A673 (cell line): ENCODE measurements at regions not wholly inside any gene's neighbourhood (a gene's known extent, or its start where the extent isn't known, plus 50 kb on each side); places are given as distances from the start of the nearest gene placed in this dataset.

Experiments used
- BruUV-seq: library from RNA; stranded (reverse); fragments of 400-500 nt; replicated peaks from 2 replicates; lab custom pipeline; 2021; lab: Mats Ljungman, UMichigan
- CTCF ChIA-PET: fragments of 300-600 bp; sonication (Branson Sonifier 250); formaldehyde crosslinking; loops from one replicate; lab custom pipeline; 2022; ENCODE audit warnings: antibody characterized with exemption; lab: Charles Lee
- POLR2A ChIA-PET: fragments of 300-600 bp; sonication (Branson Sonifier 250); formaldehyde crosslinking; loops from one replicate; lab custom pipeline; 2022; ENCODE audit warnings: antibody characterized with exemption; ENCODE audit not compliant: low non-redundant PET; lab: Charles Lee
- DNase-seq: peaks from one replicate; pipeline ENCODE4 v3.0.0-alpha.2; 2015; ENCODE audit warnings: low spot score
- H3K27ac ChIP-seq: fragments of 200-600 bp; sonication (generic); 2 replicates; pipeline ENCODE4 v1.5.1; 2016; ENCODE audit warnings: mixed run types, low read depth, mild to moderate bottlenecking, mixed read lengths, antibody characterized with exemption, low read length; ENCODE audit not compliant: poor library complexity, severe bottlenecking
- H3K27me3 ChIP-seq: fragments of 200-600 bp; sonication (generic); replicated peaks from 2 replicates; pipeline ENCODE4 v1.6.1; 2017; ENCODE audit warnings: mixed run types, low read depth, mild to moderate bottlenecking, mixed read lengths, antibody characterized with exemption, low read length; ENCODE audit not compliant: insufficient read depth, poor library complexity
- H3K36me3 ChIP-seq: fragments of 200-600 bp; sonication (generic); 2 replicates; pipeline ENCODE4 v1.6.1; 2016; ENCODE audit warnings: mixed run types, mild to moderate bottlenecking, mixed read lengths, antibody characterized with exemption, low read length; ENCODE audit not compliant: insufficient read depth, poor library complexity, severe bottlenecking
- H3K4me1 ChIP-seq: fragments of 200-600 bp; sonication (generic); 2 replicates; pipeline ENCODE4 v1.6.1; 2017; ENCODE audit warnings: mixed run types, mild to moderate bottlenecking, mixed read lengths, antibody characterized with exemption, low read length; ENCODE audit not compliant: insufficient read depth, poor library complexity, severe bottlenecking
- H3K4me3 ChIP-seq: fragments of 200-600 bp; sonication (generic); 2 replicates; pipeline ENCODE4 v1.5.1; 2016; ENCODE audit warnings: low read depth, mixed run types, mild to moderate bottlenecking, mixed read lengths, low read length; ENCODE audit not compliant: poor library complexity, severe bottlenecking
- H3K9me3 ChIP-seq: fragments of 200-600 bp; sonication (generic); 2 replicates; pipeline ENCODE4 v1.6.1; 2016; ENCODE audit warnings: mixed run types, low read depth, mild to moderate bottlenecking, mixed read lengths, antibody characterized with exemption, low read length; ENCODE audit not compliant: poor library complexity, severe bottlenecking
- EZH2 ChIP-seq: fragments of 200-600 bp; sonication (generic); IDR thresholded peaks from 2 replicates; pipeline ENCODE4 v1.6.1; 2017; ENCODE audit warnings: borderline replicate concordance, low read depth, mild to moderate bottlenecking, mixed read lengths, antibody characterized with exemption, low read length; ENCODE audit not compliant: poor library complexity, severe bottlenecking
- intact Hi-C: fragments of 100-400 bp; cut with micrococcal nuclease; formaldehyde crosslinking; loops from one replicate; pipeline ENCODE4 v1.10.0; 2022; ENCODE audit not compliant: unreplicated experiment
- TF ChIP-seq, protein P1 (sequence below): fragments of 300-800, 200-600 bp; sonication (generic); conservative IDR thresholded peaks from 2 replicates; pipeline ENCODE4 v1.5.1; 2017; ENCODE audit warnings: low read depth, mild to moderate bottlenecking, antibody characterized with exemption, low read length, moderate library complexity, mixed read lengths

GRCh38 chr13:86383151-86383550, 583.9 kb upstream of the SLITRK6 start:
- intact Hi-C loops: no loop called here
- no peak for DNase-seq

DNA sequence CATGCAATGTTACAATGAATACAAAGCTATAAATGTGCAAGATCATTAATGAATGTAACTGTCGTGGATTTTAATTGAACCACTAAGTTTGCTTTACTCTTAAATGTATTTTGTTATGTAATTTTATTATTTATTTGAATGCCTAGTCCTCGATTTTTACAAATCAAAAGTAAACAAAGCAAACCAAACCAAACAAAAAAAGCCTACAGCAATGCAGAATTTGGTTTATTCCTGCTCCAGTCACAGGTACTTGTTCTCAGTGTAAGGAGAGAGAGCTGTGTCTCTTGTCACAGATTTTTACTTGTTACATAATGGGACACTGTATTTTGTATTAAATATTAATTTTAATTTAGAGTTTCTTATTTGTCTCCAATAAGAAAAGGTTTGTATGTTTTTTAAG, 584.3 kb upstream of the SLITRK6 start:
- Histone ChIP-seq H3K4me3 (no peak overlapping the region), H3K27me3 (no peaks in the 10 kb centered on the region), H3K9me3 (no peaks in the 10 kb centered on the region), H3K36me3 (no peaks in the 10 kb centered on the region), H3K4me1 (no peaks in the 10 kb centered on the region), H3K27ac (no peak overlapping the region)
- ChIA-PET CTCF (no interaction called here), POLR2A (no interaction called here)
- intact Hi-C loops: no loop called here
- no TSS peak for BruUV-seq
- no peak for DNase-seq
- TF ChIP-seq, protein P1, sequence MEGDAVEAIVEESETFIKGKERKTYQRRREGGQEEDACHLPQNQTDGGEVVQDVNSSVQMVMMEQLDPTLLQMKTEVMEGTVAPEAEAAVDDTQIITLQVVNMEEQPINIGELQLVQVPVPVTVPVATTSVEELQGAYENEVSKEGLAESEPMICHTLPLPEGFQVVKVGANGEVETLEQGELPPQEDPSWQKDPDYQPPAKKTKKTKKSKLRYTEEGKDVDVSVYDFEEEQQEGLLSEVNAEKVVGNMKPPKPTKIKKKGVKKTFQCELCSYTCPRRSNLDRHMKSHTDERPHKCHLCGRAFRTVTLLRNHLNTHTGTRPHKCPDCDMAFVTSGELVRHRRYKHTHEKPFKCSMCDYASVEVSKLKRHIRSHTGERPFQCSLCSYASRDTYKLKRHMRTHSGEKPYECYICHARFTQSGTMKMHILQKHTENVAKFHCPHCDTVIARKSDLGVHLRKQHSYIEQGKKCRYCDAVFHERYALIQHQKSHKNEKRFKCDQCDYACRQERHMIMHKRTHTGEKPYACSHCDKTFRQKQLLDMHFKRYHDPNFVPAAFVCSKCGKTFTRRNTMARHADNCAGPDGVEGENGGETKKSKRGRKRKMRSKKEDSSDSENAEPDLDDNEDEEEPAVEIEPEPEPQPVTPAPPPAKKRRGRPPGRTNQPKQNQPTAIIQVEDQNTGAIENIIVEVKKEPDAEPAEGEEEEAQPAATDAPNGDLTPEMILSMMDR: no peak
- TF ChIP-seq EZH2: no peak

More at GRCh38 chr13:86383151-86383550, 583.9 kb upstream of the SLITRK6 start:
- TF ChIP-seq, protein P1: no peak
- no peak for TF ChIP-seq EZH2
- Histone ChIP-seq H3K27me3 (no peaks in the 10 kb centered on the region), H3K27ac (no peak overlapping the region), H3K9me3 (no peaks in the 10 kb centered on the region), H3K4me3 (no peak overlapping the region), H3K36me3 (no peaks in the 10 kb centered on the region), H3K4me1 (no peaks in the 10 kb centered on the region)
- ChIA-PET CTCF (no interaction called here), POLR2A (no interaction called here)
- BruUV-seq: no TSS peak

DNA sequence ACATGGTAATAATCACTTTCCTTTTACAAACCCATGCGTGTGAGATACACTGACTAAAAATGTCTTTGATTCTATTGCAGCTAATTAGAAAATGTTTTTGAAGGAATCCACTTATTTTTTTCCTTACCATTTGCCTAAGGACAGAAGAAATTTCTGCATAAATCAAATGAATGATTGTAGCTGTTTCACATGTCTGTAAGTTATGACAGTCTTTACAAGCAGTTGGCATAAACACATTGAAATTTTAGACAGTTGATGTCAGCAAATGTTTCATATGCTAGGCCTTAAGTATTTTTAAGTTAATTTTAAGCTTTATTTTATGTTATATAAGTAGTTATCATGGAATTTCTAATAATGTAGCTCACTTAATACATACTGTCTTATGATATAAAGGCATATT, 598.4 kb upstream of the SLITRK6 start:
- H3K36me3 ChIP-seq: no peaks in the 10 kb centered on the region
- no peaks in the 10 kb centered on the region for H3K4me1 ChIP-seq
- no peaks in the 10 kb centered on the region for H3K9me3 ChIP-seq
- no peak for DNase-seq
- ChIA-PET POLR2A (no interaction called here), CTCF (no interaction called here)
- H3K27ac ChIP-seq: no peak overlapping the region
- TF ChIP-seq, protein P1: no peak
- no peak for TF ChIP-seq EZH2
- no TSS peak for BruUV-seq
- H3K4me3 ChIP-seq: no peak overlapping the region
- no peaks in the 10 kb centered on the region for H3K27me3 ChIP-seq
- intact Hi-C loops: no loop called here
